Ureter (tissue), 1 donor: ENCODE measurements at regions not wholly inside any gene's neighbourhood (a gene's known extent, or its start where the extent isn't known, plus 50 kb on each side); places are given as distances from the start of the nearest gene placed in this dataset.
"Not testable (repeated sequence)": the region's sequence is repeated elsewhere in the genome, so short reads cannot be mapped to it uniquely, and the experiment has no call there.

Experiments
- DNase-seq: peaks from one replicate; pipeline ENCODE4 v3.0.0-alpha.2; 2020; ENCODE audit warnings: low spot score
- donor health status: DM: yes; HTN: yes; CAD: no.

GRCh38 chr6:5838656-5839396 lies 167.9 kb downstream of the NRN1 start:
- no peak for DNase-seq

- DNase-seq, result no peak
Observed at GRCh38 chr6:5837323-5837722, 169.4 kb downstream of the NRN1 start.

DNA sequence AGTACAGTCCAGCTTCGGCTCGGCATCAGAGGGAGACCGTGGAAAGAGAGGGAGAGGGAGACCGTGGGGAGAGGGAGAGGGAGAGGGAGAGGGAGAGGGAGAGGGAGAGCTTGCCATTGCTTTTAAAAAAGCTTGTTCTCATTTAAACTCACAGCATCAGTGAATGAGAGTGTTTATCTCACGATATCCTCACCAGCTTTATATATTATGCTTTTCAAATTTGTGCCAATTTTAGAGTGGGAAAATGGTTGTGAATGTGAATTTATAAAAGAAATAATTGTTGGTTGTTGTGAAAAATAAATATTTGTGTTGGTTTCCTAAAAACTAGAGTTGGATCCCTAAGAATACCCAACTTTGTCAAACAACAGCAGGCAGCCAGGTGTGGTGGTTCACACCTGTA lies 170.1 kb downstream of the NRN1 start:
- DNase-seq, result not testable (repeated sequence)

GRCh38 chr6:5833120-5833519 lies 173.6 kb downstream of the NRN1 start:
- no peak for DNase-seq

DNA sequence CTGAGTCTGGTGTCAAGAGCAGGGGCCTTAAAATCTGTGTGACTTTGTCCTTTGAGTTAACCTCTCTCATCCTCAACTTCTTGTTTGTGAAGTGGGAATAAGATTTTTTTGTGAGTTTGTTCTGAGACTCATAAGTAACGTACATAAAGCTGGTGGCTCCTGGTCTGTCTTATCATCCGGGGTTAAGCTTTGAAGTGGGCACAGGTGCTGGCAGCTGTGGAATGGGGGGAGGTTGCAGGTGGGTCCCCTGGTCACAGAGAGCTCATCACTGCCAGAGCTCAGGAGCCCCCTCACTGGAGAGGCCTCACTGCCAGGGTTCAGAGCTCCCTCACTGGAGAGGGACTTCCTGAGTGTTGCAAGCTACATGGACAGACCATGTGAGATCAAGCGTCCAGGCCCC lies 174.1 kb downstream of the NRN1 start:
- no peak for DNase-seq

- DNase-seq, result not testable (repeated sequence)
Observed at GRCh38 chr6:5831219-5831862, 175.4 kb downstream of the NRN1 start.

- DNase-seq, result no peak
Observed at GRCh38 chr6:5828296-5828695, 178.4 kb downstream of the NRN1 start.

DNA sequence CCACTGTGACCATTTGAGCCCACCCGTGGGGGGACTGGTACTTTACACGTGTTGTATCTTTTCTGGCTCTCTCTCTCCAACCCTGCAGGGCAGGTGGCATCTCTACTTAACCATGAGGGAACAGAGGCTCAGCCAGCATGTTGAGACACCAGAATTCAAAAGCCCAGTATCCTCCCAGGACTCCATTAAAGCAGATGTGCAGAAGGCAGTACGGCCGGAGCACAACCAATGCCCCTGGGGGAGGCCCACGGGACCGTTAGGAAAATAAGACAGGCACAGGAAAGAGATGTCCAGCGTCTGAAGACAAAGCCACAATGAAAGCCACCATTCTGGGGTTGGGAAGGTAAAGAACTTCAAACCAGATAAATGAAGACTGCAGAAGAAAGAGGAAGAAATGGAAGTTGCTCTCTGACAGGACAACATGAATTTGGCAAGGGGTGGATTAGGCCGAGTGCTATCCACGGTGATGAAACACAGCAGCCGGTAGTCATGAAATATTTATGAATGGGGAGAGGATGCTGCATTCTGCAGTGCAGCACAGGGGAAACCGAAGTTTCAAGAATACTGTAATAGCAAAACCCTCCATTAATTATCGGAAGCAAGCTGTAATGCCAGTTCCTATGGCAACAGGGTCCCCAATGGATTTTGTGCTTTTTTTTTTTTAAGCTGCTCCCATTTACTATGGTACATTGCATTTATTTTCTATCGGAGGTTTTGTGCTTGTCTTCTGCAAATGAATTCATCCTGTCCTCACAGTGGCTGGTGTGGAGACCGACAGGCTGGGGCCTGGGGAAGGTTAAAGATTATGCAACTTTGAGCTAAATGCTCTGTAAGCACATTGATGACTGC lies 179.4 kb downstream of the NRN1 start:
- no peak for DNase-seq

- DNase-seq, result not testable (repeated sequence)
Observed at GRCh38 chr6:5824382-5824983, 182.2 kb downstream of the NRN1 start.
